Endothelial cell (in vitro differentiated cells): ENCODE measurements at regions not wholly inside any gene's neighbourhood (a gene's known extent, or its start where the extent isn't known, plus 50 kb on each side); places are given as distances from the start of the nearest gene placed in this dataset.

Experiments used
- DNase-seq: peaks from one replicate; pipeline ENCODE4 v3.0.0; 2021; ENCODE audit warnings: low spot score
- H3K27ac Mint-ChIP-seq: one replicate; pipeline ENCODE4 v1.8.0; 2021; ENCODE audit warnings: mixed read lengths, inconsistent platforms; ENCODE audit not compliant: unreplicated experiment
- H3K27me3 Mint-ChIP-seq: one replicate; pipeline ENCODE4 v1.8.0; 2021; ENCODE audit warnings: mild to moderate bottlenecking, moderate library complexity, mixed read lengths, inconsistent platforms; ENCODE audit not compliant: unreplicated experiment
- H3K36me3 Mint-ChIP-seq: one replicate; pipeline ENCODE4 v1.8.0; 2021; ENCODE audit warnings: mild to moderate bottlenecking, low read depth, mixed read lengths, inconsistent platforms; ENCODE audit not compliant: unreplicated experiment
- H3K4me1 Mint-ChIP-seq: one replicate; pipeline ENCODE4 v1.8.0; 2021; ENCODE audit warnings: mild to moderate bottlenecking, mixed read lengths, inconsistent platforms; ENCODE audit not compliant: unreplicated experiment
- H3K4me3 Mint-ChIP-seq: one replicate; pipeline ENCODE4 v1.8.0; 2021; ENCODE audit warnings: mild to moderate bottlenecking, mixed read lengths, inconsistent platforms; ENCODE audit not compliant: unreplicated experiment
- H3K9me3 Mint-ChIP-seq: one replicate; pipeline ENCODE4 v1.8.0; 2021; ENCODE audit warnings: mixed read lengths, inconsistent platforms; ENCODE audit not compliant: unreplicated experiment
- TF ChIP-seq, protein P1 (sequence below): fragments of 200-600 bp; sonication (generic); IDR thresholded peaks from one replicate; pipeline ENCODE4 v1.5.0; 2021; ENCODE audit warnings: antibody characterized with exemption; ENCODE audit not compliant: unreplicated experiment

- Mint-ChIP-seq H3K36me3 (no peaks in the 10 kb centered on the region), H3K27me3 (no peaks in the 10 kb centered on the region), H3K4me1 (no peaks in the 10 kb centered on the region), H3K4me3 (no peak overlapping the region), H3K27ac (no peak overlapping the region), H3K9me3 (no peaks in the 10 kb centered on the region)
- TF ChIP-seq, protein P1, sequence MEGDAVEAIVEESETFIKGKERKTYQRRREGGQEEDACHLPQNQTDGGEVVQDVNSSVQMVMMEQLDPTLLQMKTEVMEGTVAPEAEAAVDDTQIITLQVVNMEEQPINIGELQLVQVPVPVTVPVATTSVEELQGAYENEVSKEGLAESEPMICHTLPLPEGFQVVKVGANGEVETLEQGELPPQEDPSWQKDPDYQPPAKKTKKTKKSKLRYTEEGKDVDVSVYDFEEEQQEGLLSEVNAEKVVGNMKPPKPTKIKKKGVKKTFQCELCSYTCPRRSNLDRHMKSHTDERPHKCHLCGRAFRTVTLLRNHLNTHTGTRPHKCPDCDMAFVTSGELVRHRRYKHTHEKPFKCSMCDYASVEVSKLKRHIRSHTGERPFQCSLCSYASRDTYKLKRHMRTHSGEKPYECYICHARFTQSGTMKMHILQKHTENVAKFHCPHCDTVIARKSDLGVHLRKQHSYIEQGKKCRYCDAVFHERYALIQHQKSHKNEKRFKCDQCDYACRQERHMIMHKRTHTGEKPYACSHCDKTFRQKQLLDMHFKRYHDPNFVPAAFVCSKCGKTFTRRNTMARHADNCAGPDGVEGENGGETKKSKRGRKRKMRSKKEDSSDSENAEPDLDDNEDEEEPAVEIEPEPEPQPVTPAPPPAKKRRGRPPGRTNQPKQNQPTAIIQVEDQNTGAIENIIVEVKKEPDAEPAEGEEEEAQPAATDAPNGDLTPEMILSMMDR: no peak
- DNase-seq: no peak
Observed at GRCh38 chr5:125501396-125501795, 755.0 kb upstream of the ZNF608 start.

DNA sequence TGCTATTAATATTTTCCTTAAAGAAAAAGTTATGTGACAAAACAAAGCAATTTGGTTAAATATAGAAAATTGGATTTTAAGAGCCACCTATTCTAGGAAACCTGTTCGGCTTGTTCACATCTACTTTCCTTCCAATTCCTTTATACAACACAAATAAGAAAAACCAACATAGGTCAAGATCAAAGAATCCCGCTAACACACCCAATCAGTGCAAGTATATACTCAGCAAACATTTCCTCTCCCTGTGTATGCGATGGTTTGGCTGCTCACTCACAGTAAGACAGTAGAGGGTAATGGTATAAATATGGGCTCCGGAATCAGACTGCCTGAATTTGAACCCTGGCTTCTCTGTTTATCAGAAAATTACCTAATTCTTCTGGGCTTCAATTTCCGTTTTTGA, 757.5 kb upstream of the ZNF608 start:
- Mint-ChIP-seq H3K4me1 (no peaks in the 10 kb centered on the region), H3K27ac (no peak overlapping the region)
- TF ChIP-seq, protein P1: no peak

GRCh38 chr5:125505115-125505514, 758.7 kb upstream of the ZNF608 start:
- Mint-ChIP-seq H3K36me3 (no peaks in the 10 kb centered on the region), H3K27me3 (no peaks in the 10 kb centered on the region), H3K4me1 (no peaks in the 10 kb centered on the region), H3K9me3 (no peaks in the 10 kb centered on the region), H3K4me3 (no peak overlapping the region), H3K27ac (no peak overlapping the region)
- DNase-seq: no peak
- TF ChIP-seq, protein P1: no peak

More for the DNA sequence above, 757.5 kb upstream of the ZNF608 start:
- Mint-ChIP-seq H3K27me3 (no peaks in the 10 kb centered on the region), H3K36me3 (no peaks in the 10 kb centered on the region), H3K4me3 (no peak overlapping the region), H3K9me3 (no peaks in the 10 kb centered on the region)
- no peak for DNase-seq

- no peaks in the 10 kb centered on the region for H3K4me1 Mint-ChIP-seq
- TF ChIP-seq, protein P1: no peak
- no peaks in the 10 kb centered on the region for H3K36me3 Mint-ChIP-seq
- H3K27me3 Mint-ChIP-seq: no peaks in the 10 kb centered on the region
- no peaks in the 10 kb centered on the region for H3K9me3 Mint-ChIP-seq
- H3K4me3 Mint-ChIP-seq: no peak overlapping the region
- H3K27ac Mint-ChIP-seq: no peak overlapping the region
- no peak for DNase-seq
Observed at GRCh38 chr5:125506124-125506523, 759.7 kb upstream of the ZNF608 start.

- Mint-ChIP-seq H3K27ac (no peak overlapping the region), H3K27me3 (no peaks in the 10 kb centered on the region), H3K4me1 (no peaks in the 10 kb centered on the region), H3K4me3 (no peak overlapping the region), H3K36me3 (no peaks in the 10 kb centered on the region), H3K9me3 (no peaks in the 10 kb centered on the region)
- DNase-seq: no peak
- TF ChIP-seq, protein P1: no peak
Observed at GRCh38 chr5:125508225-125508624, 761.8 kb upstream of the ZNF608 start.
